Embryonic facial prominence (tissue), 1 donor: ENCODE measurements at regions not wholly inside any gene's neighbourhood (a gene's known extent, or its start where the extent isn't known, plus 50 kb on each side); places are given as distances from the start of the nearest gene placed in this dataset.

Experiments used
- DNase-seq: peaks from one replicate; pipeline ENCODE4 v3.0.0-alpha.2; 2016; ENCODE audit errors: extremely low spot score

DNA sequence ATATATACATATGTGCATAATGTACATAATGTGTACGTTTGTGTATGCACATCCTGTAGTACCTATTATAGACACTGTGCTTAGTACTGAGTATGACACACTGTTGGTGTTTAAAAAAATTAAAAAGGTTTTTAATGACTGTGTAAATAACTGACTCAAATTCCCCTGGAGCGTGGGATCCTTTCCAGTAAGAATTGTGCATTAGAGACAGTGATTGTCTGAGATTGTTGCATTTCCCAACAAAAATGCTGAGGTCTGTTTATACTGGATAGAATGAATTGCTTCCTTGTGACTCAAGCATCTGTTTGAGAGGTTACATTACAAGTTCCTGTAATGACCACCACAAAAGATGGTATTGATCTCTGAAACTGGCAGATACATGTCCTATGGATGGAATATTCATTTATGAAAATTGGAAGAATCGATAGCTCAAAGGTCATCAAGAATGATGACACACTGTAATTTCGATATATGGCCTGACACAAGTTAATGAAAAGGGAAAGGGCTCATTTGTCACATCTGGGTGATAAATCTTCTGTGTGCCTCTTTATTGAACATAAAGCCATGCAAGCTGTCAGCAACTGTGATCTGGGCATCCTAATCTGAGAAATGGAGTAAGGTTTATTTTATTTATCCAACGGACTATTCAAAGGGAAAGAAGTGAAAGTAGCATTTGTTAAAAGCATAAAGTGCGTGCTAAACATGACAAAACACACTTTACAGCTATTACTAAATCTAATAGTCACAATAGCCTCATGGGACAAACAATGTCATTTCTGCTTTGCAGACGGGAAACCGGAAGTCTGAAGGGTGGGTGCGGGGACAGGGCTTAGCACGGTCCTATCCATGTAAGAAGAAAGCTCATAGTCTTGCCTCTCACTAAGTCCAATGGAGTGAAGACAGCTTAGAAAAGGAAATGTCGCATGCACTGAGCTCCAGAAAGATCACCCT lies 228.8 kb downstream of the CDH11 start:
- no peak for DNase-seq

DNA sequence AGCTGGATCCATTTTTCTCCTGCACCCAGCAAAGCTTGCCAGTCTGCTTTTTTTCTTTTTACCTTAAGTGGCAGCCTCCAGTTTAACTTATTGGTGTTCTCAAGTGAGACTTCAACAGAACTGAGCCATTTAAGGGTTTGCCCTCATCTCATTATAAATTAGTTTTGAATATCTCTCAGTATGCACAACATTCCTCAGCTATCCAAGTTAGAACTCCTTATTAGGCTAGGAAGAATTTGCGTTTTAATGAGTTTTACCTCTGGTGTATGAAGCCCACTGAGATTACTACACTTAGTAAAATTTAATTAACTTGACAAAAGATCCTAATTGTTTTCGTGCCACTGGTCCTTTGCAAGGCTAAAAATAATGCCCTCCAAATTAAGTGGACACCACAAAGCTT lies 232.4 kb downstream of the CDH11 start:
- DNase-seq, result no peak

DNA sequence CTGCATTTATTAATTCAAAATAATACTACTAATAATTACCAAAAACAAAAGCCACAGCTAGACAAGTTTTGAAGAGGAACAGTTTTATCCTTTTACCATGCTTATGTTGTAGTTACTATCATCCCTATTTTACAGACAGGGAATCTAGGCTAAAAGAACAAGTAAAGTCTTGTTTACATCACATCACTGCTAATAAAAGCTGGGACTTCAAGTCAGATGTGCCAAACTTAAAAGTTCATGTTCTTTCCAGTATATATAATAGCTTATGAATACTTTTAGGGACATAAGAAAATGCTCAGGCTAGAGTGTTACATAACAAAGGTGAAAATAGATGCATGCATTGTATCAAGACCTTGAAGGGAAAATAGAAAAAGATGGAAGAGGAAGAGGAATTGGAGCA lies 234.2 kb downstream of the CDH11 start:
- no peak for DNase-seq

DNA sequence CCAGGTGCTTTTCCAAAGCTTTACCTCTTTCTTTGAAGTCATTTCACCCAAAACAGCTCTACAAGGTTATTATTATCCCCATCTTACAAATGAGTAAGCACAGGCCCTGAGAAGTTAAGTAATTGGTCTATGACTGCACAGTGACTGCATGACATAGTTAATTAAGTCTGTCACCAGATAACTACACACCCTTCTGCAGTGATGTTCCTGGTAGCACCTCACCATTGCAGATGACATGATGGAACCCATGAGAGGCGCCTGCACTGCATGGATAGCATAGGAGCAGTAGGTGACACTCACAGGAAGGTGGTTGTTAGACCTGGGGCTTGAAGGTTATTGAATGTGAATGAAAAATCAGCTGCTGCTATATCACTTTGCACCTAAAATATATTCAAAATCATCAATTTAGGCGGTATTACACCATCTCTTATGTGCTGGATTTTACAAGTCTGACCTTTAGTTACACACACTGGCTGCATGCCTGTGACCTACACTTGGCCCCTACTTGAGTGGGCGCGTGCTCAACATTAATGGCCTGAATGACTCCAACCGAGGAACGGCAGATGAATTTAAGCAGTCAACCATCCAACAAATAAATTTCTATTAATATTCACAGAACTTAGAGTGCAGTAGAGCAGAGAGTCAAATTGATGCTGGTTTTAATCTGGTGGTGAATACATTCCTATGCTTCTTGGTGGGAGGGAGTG lies 239.6 kb downstream of the CDH11 start:
- no peak for DNase-seq

DNA sequence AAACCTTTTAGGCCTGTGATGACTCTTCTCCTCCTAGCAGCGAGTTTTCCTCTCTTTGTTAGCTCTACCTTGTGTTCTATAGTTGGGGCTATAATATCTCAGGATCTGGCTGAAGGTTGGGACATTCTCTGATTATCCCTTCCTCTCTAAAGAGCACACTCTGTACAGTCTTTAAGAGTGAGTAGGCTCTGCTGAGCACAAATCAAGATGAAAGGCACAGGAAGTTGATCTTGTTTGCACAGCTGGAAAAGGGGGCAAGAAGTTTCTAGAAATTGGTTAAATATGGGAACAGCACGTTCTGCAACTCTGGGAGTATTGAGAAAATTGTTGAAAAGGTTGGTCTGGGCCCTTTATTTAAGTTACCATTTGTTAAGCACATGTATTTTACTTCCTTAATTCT lies 240.9 kb downstream of the CDH11 start:
- DNase-seq, result no peak

DNA sequence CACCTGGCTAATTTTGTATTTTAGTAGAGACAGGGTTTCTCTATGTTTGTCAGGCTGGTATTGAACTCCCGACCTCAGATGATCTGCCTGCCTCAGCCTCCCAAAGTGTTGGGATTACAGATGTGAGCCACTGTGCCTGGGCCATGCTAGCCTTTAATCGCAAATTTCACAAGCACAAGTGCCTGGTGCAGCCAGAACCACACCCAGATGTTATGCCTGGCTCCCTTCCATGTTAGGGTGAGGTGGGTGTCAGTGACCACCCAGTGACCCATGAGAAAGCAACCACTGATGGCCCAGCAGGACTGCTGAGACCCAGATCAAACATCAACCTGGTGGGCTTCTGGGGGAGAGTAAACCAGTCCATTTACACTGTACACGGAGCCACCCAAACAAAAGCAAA lies 241.9 kb downstream of the CDH11 start:
- no peak for DNase-seq

DNA sequence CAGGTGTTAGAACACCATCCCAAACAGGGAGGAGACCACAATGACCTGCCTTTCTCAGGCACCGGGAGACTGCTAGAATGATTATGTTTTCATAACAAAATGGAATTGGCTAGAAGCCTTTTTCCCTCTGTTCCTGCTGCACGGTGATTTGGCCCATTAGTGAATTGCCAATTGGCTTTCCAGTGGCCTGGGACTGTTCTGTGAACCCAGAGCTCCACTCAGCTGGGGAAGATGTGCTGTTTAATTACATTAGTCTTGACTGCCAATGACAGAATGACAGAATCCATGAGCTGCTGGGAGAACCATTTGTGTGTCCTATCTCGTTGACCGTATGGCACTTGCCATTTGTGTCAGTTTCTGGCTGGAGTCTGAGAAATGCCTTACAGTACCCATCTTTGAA lies 242.9 kb downstream of the CDH11 start:
- DNase-seq, result no peak

DNA sequence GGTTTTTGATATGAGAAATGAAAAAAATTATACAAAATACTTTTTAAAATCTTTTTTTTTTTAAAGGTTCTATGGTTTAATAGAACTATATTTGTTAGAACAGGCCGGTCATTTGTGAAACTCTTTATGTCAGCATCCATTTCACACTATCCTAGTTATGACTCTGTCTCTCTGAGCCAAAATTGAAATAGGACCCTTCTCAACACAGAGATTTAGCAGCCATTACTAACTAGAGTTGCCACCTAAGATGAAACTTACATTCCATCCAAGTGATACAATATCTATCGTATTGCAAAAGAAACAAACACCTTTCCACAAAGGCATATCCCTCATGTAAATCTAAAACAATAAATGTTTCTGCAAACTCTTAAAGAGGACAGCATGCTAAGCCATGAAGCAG lies 249.8 kb downstream of the CDH11 start:
- DNase-seq, result no peak

DNA sequence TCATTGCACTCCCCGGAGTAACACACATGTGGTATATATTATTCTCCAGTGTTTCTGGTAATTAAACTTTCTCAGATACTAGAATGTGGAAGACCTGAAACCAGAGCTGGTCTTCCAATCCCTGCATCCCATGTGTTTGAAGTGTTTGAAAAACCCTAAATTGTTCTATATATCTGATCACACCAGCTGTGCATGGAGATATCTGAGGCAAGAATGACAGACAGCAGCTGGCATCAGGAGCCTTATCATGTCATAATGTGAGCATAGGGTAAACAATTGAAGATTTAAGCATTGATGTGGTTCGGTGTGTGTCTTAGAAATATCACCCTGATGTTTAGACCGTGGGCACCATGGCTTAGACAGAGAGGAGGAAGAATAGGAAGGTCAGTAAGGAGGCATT lies 251.0 kb downstream of the CDH11 start:
- DNase-seq, result no peak

DNA sequence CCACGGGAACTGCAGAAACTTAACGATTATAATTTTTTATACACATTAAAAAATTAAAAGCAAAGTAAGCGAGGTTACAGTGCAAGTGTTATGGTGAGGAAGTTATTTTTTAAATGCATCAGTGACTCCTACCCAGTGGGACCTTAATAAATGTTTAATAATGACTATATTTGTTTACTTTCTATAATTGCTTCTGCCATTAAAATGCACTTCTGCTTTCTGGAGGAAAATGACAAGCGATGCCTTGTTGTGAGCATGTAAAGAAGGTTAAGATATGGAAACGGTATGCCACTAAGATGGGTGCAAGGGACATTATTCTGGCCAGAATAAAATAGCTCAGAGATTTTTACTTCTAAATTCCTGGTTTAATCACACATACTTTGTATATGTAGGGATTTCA lies 252.1 kb downstream of the CDH11 start:
- no peak for DNase-seq

DNA sequence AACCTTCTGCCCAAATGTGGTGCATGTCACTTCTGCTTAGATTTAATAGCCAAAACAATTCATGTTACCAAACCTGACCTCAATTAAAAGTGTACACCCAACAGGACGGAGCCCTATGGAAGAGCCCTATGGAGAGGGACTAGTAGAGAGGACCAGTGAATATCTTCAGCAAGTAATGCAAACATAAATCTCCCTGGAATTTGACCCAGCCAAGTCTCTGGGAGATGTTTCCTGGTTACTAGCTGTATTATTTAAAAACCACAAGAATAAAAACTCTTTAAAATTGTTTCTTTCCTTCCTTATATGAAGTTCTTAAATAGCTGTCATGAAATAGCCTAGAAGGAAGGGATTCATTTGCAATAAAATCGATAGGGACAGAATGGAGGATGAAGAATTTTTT lies 255.8 kb downstream of the CDH11 start:
- DNase-seq, result no peak

DNA sequence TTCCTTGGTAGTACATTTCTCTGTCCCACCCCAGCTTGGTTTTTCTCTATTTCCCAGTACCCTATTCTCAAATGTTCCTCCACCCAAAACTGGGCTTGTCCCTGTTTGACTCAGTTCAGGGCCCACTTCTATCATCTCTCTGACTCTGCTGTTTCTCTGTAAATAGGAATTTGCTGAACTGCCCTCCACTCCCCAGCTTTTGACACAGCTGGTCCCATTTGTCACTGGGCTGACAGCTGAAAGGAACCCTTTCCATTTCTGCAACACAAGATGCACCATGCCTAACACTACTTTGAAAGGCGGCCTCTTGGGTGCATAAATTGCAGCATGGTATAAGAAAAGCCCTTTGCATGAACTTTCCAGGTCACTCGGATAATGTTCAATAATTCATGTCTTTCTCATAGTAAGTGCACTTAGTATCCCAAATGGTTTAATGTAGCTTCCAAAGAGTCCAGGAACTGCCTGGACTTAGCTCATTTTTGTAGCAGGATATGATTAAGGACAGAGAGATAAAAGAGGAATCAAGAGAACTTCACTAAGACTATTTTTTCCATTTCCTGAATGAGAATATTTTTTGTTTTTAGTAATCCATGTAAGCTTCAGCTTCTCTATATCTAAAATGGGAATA lies 256.7 kb downstream of the CDH11 start:
- no peak for DNase-seq

DNA sequence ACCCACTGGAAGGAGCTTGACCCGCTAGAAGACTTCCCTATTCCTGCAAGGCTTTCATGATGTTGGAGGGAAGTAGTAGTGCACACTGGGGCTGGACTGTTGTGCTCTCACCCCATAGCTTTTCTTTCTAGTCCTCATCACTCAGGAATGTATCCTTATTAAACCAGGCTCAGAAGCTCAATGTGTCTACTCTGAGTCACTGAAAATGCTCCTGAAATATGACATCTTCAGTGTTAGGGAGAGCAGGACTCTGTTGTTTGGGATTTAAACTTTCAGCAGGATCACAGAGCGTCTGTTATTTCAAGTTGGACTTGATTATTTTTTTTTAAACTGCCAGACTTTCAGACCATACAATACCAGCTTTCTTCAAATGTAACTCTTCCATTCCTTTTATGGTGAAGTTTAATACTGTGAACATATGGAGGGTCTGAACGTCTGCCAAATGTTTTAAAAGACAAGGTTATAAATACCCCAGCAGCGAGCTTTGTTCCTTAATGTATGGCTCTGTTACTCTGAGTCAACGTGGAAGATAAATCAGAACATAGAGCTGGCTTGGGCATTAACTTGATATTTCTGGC lies 257.5 kb downstream of the CDH11 start:
- peak; percentile 87 for DNase-seq

DNA sequence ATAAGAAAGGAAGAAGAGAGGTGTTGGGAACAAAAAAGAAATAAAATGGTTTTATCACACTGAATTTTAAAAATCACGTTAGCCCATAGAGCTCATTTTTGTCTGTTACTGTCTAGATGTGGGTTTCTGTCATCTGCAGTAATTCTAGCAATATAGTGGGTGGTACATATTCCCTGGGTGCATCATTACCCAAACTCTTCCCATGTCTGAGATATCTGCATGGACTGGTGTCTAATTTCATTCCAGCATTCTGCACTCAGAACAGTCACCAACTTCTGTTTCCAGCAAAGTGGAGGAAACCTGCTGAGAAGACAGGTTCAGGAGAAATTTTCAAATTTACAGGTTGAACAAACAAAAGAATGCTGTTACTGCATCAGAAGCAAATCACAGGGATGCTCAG lies 263.8 kb downstream of the CDH11 start:
- DNase-seq, result no peak

DNA sequence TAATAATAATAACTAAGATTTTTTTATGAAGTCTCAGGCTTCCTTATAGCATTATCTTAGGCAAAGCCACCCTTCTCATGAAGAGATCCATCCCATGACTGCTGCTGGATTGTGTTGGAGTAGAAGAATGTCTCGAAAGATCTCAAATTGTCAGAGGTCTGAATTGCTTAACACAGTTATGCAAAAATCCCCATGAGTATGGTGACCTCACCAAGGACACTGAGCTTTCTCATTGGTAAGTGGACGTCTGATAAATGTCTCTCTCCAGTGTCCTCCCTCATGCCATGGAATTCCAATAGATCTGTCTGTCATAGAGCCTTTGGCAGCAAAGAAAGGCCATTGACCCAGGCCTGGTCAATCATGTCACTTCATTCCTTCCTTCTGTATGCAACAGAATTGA lies 264.5 kb downstream of the CDH11 start:
- no peak for DNase-seq

DNA sequence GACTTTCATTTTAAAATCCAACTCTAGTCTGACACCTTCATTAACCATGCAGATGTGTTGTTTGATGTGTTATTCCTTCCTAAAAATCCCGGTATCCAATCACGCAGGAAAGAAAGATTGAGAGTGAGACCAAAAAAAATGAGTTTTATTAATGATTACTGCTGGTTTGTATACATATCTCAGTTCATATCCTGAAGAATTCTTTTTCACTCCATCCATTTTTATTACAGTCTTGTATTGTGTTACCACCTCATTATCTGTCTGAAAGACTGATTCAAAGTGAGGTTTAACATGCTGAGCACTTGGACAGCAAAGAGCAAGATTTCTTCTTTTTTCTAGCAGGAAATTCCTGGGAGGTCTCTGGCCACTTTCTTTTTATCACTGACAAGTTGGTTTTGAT lies 268.3 kb downstream of the CDH11 start:
- DNase-seq, result no peak

DNA sequence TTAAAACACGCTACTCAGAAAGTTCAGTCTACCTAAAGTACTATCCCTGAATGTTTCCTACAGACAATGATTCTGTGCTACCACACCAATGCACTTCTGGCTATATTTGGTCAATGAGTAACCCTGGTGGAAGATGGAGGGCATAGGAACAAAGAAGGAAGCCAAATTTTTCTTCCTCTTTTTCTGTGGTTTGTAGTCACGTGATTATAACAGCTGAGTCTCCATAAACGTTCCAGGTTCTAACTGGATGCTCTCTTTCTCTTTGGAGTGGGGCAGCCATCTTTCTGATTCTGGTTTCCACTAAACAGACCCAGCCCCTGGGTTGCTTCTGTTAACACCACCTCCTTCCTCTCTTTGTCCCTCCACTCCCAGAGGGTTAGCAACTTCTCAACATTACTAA lies 274.9 kb downstream of the CDH11 start:
- no peak for DNase-seq

DNA sequence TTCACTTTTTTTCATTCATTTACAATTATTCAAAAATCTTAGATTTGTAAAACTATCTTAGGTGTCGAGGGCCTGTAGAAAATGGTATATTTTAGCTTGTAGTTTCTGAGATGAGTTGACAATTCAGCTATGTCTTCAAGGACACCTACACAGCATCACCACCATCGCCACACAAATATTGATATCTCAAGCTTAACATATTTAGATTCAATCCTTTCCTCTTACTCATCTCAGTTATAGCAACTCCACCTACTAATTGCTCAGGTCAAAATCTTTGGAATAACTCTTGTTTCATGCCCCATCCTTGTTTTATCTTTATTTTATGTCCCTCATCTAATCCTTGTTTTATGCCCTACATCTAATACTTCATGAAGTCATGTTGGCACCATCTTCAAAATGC lies 276.8 kb downstream of the CDH11 start:
- no peak for DNase-seq

DNA sequence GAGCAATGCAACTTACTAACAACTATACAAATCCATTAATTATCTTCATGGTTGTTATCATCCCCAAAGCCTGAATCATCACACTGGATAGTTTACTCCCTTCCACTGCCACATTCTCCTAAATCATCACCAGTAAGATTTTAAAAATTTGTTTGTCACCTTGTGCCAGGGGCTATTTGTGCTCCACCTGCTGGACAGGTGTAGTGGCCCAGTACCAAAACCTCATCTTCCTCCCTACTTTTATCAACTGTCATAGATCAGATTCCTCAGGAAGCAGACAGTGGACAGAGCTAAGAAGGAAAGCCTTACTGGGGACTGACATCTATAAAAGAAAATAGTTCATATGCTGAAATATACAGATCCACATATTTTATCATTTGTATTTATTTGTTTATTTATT lies 280.4 kb downstream of the CDH11 start:
- DNase-seq, result no peak

DNA sequence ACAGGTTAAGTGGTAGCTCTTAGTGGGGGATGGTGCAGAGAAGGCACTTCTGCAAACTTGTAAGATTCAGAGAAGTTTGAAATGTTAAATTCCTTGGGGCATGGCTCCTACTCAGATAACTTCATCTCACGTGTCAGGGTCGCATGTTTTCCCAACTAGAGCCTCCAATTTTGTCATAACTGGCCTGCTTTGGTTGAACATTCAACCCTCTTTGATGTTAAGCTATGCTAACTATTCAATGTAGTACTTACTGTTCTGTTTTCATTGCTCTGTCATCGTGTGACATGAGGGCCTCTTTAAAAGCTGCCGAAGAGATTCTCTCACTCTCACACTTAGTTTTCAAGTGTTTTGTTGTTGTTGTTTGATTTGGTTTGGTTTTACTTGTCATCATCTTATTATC lies 280.8 kb downstream of the CDH11 start:
- DNase-seq, result no peak

DNA sequence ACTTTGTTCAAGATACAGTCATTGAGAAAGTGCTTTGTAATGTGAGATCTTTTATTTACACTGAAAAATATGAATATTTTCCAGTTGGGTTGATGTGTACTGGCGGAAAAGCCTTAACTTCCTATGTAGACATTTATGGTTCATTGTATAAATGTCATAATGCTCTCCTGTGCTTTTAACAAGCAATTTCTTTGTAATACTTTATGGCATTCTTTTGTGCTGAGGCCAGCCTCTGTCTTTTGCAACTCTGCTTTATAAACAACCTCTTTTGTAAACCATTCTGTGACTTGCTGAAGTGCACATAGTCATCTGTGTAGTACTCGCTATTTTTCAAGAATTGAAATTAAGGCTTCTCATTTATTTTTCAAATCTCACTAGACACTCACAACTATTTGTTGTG lies 291.2 kb downstream of the CDH11 start:
- DNase-seq, result no peak

DNA sequence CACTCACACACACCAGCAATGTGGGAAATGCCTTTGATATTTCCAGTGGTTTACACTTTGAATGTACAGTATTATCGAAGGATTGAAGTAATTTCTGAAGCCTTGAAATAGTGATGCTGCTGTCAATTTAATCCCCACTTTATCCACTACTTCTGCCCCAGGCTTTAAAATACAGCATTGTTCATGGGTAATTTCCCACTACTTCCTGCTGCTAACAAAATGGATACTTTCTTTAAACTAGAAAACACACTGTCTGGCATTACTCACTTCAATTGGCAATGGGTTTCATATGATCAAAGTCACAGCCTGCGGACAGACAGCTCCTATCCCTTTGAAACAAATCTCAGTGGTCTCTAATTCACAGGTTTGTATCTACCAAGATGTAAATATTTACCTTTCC lies 292.2 kb downstream of the CDH11 start:
- no peak for DNase-seq

DNA sequence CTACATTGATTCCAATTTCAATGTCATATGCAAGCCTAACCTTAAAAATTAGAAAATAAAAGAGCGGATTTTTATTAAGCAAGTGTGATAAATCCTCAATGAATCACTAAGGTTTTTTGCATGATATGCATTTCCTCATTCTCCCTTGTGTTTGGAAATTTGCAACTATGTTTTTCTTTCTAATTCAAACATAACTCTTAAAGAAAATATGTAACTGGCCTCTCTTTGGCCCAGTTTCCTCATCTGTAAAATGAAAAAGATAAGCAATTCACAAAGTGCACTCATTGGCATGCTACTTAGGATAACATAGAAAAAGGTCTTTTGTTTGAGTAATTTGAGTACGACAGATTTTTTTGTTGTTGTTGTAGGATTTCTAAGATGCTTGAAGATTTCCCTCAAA lies 295.5 kb downstream of the CDH11 start:
- no peak for DNase-seq
